ENCODE measurements at regions not wholly inside any gene's neighbourhood (a gene's known extent, or its start where the extent isn't known, plus 50 kb on each side); places are given as distances from the start of the nearest gene placed in this dataset.

DNA sequence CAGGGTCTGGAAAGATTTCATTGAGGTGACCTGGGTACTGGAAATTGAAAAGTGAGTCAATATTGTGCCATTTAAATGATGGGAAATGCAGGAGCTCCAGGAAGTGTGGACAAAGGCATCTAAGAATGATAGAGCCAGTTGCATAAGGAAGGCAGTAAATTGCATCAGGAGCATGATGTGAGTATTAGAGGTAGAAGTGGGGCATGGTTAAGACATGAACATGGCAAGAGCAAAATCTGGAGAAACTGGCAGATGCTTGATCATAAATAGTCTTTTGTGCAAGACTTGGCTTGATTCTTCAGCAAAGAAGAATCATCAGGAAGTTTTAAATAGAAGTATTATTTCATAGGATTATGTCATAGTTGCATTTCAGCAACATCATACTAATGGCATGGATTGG lies 157.4 kb upstream of the PUM3 start:
- intact Hi-C loops (cut with micrococcal nuclease) = no loop called here
- no peak overlapping the region for H3K4me3 Mint-ChIP-seq

DNA sequence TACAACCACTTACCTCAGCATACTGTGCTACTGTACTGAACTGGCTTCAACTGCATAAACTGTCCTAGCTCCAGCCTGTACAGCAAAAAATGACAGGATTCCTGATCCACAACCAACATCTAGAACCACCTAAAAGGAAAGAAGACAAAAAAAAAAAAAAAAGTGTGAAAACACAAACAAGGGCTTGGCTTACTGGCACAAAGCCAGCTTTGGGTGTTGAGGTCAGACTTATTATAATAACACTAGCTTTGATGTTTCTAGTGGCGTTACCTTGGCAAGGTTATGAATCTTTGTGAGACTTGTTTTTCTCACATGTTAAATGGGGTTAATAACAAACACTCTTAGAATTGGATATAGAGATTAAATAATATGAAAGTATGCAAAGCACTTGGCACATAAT lies 148.5 kb upstream of the PUM3 start:
- no peak overlapping the region for H3K27ac ChIP-seq (ENCODE audit: low read depth, low read length)
- H3K9me3 ChIP-seq (ENCODE audit: control insufficient read depth in 2 of 3, low read length in 3 of 3) = no peaks in the 10 kb centered on the region
- no peak overlapping the region for H3K4me3 ChIP-seq (ENCODE audit: low read length)
- ATAC-seq (no peak), DNase-seq (no peak)
- H3K4me3 Mint-ChIP-seq = no peak overlapping the region
- intact Hi-C loops (cut with micrococcal nuclease) = no loop called here
- peaks cover 0 to 4% (median 0%) of the 10 kb centered on the region in 11 donors for H3K9me3 Mint-ChIP-seq
- ChIA-PET CTCF (no interaction called here), POLR2A (interaction anchor here (0.6 kb wide), 1 partner anchor 12 kb away, joined by 3 read pairs; no protein-coding TSS in a partner anchor)
- no peak overlapping the region for H3K27ac Mint-ChIP-seq
- H3K36me3 Mint-ChIP-seq = no peaks in the 10 kb centered on the region
- no peaks in the 10 kb centered on the region for H3K4me1 ChIP-seq (ENCODE audit: control insufficient read depth in 2 of 2, insufficient read depth in 2 of 2, low read length in 2 of 2)
- no peaks in the 10 kb centered on the region for H3K36me3 ChIP-seq (ENCODE audit: control insufficient read depth in 2 of 3, insufficient read depth in 3 of 3, low read length in 3 of 3)
- peaks cover 0 to 13% (median 0%) of the 10 kb centered on the region in 7 donors for H3K4me1 Mint-ChIP-seq
- H3K27me3 ChIP-seq (ENCODE audit: control insufficient read depth in 2 of 2, insufficient read depth in 2 of 2, low read length in 2 of 2) = no peaks in the 10 kb centered on the region
- peaks cover 0 to 19% (median 11%) of the 10 kb centered on the region in 5 donors for H3K27me3 Mint-ChIP-seq

More for the DNA sequence above, 157.4 kb upstream of the PUM3 start:
- ChIA-PET POLR2A (no interaction called here), CTCF (no interaction called here)
- Mint-ChIP-seq H3K36me3 (peaks cover 0 to 5% (median 0%) of the 10 kb centered on the region in 5 donors), H3K27ac (no peak overlapping the region), H3K27me3 (peaks cover 0 to 26% (median 14%) of the 10 kb centered on the region in 5 donors), H3K9me3 (peaks cover 0 to 12% (median 2%) of the 10 kb centered on the region in 11 donors), H3K4me1 (no peaks in the 10 kb centered on the region)
- Histone ChIP-seq H3K36me3 (ENCODE audit: control insufficient read depth in 2 of 3, insufficient read depth in 3 of 3, low read length in 3 of 3) (no peaks in the 10 kb centered on the region), H3K9me3 (ENCODE audit: control insufficient read depth in 2 of 3, low read length in 3 of 3) (no peaks in the 10 kb centered on the region), H3K27ac (ENCODE audit: low read depth, low read length) (no peak overlapping the region), H3K4me3 (ENCODE audit: low read length) (no peak overlapping the region), H3K4me1 (ENCODE audit: control insufficient read depth in 2 of 2, insufficient read depth in 2 of 2, low read length in 2 of 2) (no peaks in the 10 kb centered on the region), H3K27me3 (ENCODE audit: control insufficient read depth in 2 of 2, insufficient read depth in 2 of 2, low read length in 2 of 2) (no peaks in the 10 kb centered on the region)
- ATAC-seq = no peak
- no peak for DNase-seq

DNA sequence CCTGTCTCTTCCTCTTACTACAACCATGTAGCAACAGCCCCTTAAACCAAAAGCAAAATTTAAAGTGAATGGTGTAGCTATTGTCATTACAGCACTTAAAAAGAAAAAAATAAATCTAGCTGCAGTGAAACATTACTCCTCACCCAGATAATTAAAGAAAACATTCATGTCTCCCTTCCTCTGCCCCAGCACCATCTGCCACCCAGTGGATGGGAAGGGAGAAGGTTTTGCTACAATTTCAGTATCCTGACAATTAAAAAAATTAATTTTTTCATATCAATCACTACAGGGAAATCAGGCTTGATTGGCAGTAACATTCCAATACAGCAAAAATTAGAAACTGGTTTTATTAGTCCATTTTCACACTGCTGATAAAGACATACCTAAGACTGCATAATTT lies 147.4 kb upstream of the PUM3 start:
- intact Hi-C loops (cut with micrococcal nuclease) = no loop called here
- POLR2A ChIA-PET = no interaction called here
- H3K4me1 Mint-ChIP-seq = peaks cover 0 to 13% (median 0%) of the 10 kb centered on the region in 7 donors
- H3K9me3 Mint-ChIP-seq = peaks cover 0 to 1% (median 0%) of the 10 kb centered on the region in 11 donors
- no peaks in the 10 kb centered on the region for H3K4me1 ChIP-seq (ENCODE audit: control insufficient read depth in 2 of 2, insufficient read depth in 2 of 2, low read length in 2 of 2)
- H3K27me3 ChIP-seq (ENCODE audit: control insufficient read depth in 2 of 2, insufficient read depth in 2 of 2, low read length in 2 of 2) = no peaks in the 10 kb centered on the region
- H3K27me3 Mint-ChIP-seq = peaks cover 0 to 26% (median 20%) of the 10 kb centered on the region in 5 donors
- H3K36me3 Mint-ChIP-seq = no peaks in the 10 kb centered on the region
- CTCF ChIA-PET = no interaction called here
- no peak overlapping the region for H3K27ac Mint-ChIP-seq
- H3K9me3 ChIP-seq (ENCODE audit: control insufficient read depth in 2 of 3, low read length in 3 of 3) = no peaks in the 10 kb centered on the region
- H3K4me3 Mint-ChIP-seq = no peak overlapping the region
- no peaks in the 10 kb centered on the region for H3K36me3 ChIP-seq (ENCODE audit: control insufficient read depth in 2 of 3, insufficient read depth in 3 of 3, low read length in 3 of 3)
- no peak overlapping the region for H3K27ac ChIP-seq (ENCODE audit: low read depth, low read length)
- ATAC-seq (no peak), DNase-seq (no peak)
- H3K4me3 ChIP-seq (ENCODE audit: low read length) = no peak overlapping the region

DNA sequence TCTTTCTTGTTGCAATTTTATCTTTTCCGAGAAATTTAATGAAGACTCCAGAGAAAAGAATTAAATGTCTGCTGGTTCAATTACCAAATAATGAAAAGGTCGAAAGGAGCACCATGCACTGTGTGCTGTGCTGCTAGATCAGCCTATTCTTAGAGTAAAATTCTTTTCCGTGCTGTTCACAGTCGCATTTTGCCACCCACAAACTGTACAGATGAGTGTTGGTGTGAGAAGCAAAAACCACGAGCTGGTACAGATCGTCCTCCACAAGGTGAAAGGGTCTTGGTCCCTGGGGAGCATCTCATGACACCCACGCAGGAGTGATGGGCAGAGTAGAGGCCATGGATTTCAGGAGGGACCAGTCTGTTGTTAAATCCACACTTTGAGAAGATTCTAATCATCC lies 143.8 kb upstream of the PUM3 start:
- CTCF ChIA-PET = no interaction called here

DNA sequence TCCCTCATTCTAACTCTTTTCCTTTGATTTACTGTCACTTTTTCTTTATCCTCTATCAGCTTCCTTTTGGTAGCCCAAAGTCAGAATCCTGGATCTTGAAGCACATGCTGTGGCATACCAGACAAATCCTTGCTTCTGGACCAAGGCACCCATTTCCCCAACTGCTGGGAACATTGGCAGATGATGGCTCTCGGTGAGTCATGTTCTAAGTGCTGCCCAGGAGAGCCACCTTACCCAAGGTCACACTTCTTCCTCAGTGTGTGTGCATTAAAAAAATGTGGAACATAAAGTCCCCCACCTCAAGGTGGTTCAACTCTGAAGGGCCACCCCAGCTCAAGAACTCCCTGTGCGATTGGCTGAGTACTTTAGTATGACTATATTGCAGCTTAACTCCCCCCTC lies 141.4 kb upstream of the PUM3 start:
- Mint-ChIP-seq H3K27ac (no peak overlapping the region), H3K4me3 (no peak overlapping the region), H3K27me3 (peaks cover 1 to 32% (median 18%) of the 10 kb centered on the region in 5 donors), H3K36me3 (no peaks in the 10 kb centered on the region), H3K4me1 (peaks cover 0 to 9% (median 0%) of the 10 kb centered on the region in 7 donors), H3K9me3 (no peaks in the 10 kb centered on the region)
- no peaks in the 10 kb centered on the region for H3K4me1 ChIP-seq (ENCODE audit: control insufficient read depth in 2 of 2, insufficient read depth in 2 of 2, low read length in 2 of 2)
- no peak overlapping the region for H3K4me3 ChIP-seq (ENCODE audit: low read length)
- H3K27me3 ChIP-seq (ENCODE audit: control insufficient read depth in 2 of 2, insufficient read depth in 2 of 2, low read length in 2 of 2) = no peaks in the 10 kb centered on the region
- no peaks in the 10 kb centered on the region for H3K36me3 ChIP-seq (ENCODE audit: control insufficient read depth in 2 of 3, insufficient read depth in 3 of 3, low read length in 3 of 3)
- no peak for ATAC-seq
- no peaks in the 10 kb centered on the region for H3K9me3 ChIP-seq (ENCODE audit: control insufficient read depth in 2 of 3, low read length in 3 of 3)
- intact Hi-C loops (cut with micrococcal nuclease) = no loop called here
- POLR2A ChIA-PET = no interaction called here
- no peak for DNase-seq
- H3K27ac ChIP-seq (ENCODE audit: low read depth, low read length) = no peak overlapping the region
- CTCF ChIA-PET = no interaction called here

More for the DNA sequence above, 143.8 kb upstream of the PUM3 start:
- no peak overlapping the region for H3K4me3 ChIP-seq (ENCODE audit: low read length)
- H3K27ac ChIP-seq (ENCODE audit: low read depth, low read length) = no peak overlapping the region
- ATAC-seq (no peak), DNase-seq (no peak)
- intact Hi-C loops (cut with micrococcal nuclease) = no loop called here
- Mint-ChIP-seq H3K27me3 (peaks cover 1 to 35% (median 23%) of the 10 kb centered on the region in 5 donors), H3K9me3 (no peaks in the 10 kb centered on the region), H3K4me1 (peaks cover 0 to 13% (median 0%) of the 10 kb centered on the region in 7 donors), H3K4me3 (no peak overlapping the region), H3K36me3 (no peaks in the 10 kb centered on the region), H3K27ac (no peak overlapping the region)
- H3K27me3 ChIP-seq (ENCODE audit: control insufficient read depth in 2 of 2, insufficient read depth in 2 of 2, low read length in 2 of 2) = no peaks in the 10 kb centered on the region
- H3K36me3 ChIP-seq (ENCODE audit: control insufficient read depth in 2 of 3, insufficient read depth in 3 of 3, low read length in 3 of 3) = no peaks in the 10 kb centered on the region
- POLR2A ChIA-PET = no interaction called here
- no peaks in the 10 kb centered on the region for H3K9me3 ChIP-seq (ENCODE audit: control insufficient read depth in 2 of 3, low read length in 3 of 3)
- H3K4me1 ChIP-seq (ENCODE audit: control insufficient read depth in 2 of 2, insufficient read depth in 2 of 2, low read length in 2 of 2) = no peaks in the 10 kb centered on the region

DNA sequence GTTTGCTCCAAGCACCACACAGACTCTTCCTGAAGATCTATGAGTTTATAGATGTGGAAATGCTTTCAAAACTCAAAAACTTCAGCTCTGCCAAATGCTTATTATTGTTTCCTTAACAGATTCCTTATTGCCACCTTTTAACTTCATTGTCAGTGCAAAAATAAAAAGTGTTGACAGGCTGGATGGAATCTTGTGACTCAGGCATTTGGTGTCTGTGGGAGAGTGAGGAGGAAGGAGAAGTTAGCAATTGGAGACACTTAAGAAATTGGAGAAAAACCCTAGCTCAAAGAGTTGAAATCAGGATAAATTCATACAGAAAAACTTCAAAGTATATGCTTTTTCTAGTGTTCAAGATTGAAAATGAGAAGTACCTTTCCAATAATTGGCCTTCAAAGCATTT lies 140.6 kb upstream of the PUM3 start:
- ChIA-PET POLR2A (no interaction called here), CTCF (no interaction called here)
- Mint-ChIP-seq H3K27me3 (peaks cover 1 to 34% (median 18%) of the 10 kb centered on the region in 5 donors), H3K4me1 (peaks cover 0 to 1% (median 0%) of the 10 kb centered on the region in 7 donors), H3K27ac (no peak overlapping the region), H3K4me3 (no peak overlapping the region), H3K9me3 (no peaks in the 10 kb centered on the region), H3K36me3 (no peaks in the 10 kb centered on the region)
- H3K27me3 ChIP-seq (ENCODE audit: control insufficient read depth in 2 of 2, insufficient read depth in 2 of 2, low read length in 2 of 2) = no peaks in the 10 kb centered on the region
- H3K4me3 ChIP-seq (ENCODE audit: low read length) = no peak overlapping the region
- no peak overlapping the region for H3K27ac ChIP-seq (ENCODE audit: low read depth, low read length)
- H3K36me3 ChIP-seq (ENCODE audit: control insufficient read depth in 2 of 3, insufficient read depth in 3 of 3, low read length in 3 of 3) = no peaks in the 10 kb centered on the region
- no peaks in the 10 kb centered on the region for H3K9me3 ChIP-seq (ENCODE audit: control insufficient read depth in 2 of 3, low read length in 3 of 3)
- DNase-seq = no peak
- no peak for ATAC-seq
- H3K4me1 ChIP-seq (ENCODE audit: control insufficient read depth in 2 of 2, insufficient read depth in 2 of 2, low read length in 2 of 2) = no peaks in the 10 kb centered on the region
- intact Hi-C loops (cut with micrococcal nuclease) = no loop called here

DNA sequence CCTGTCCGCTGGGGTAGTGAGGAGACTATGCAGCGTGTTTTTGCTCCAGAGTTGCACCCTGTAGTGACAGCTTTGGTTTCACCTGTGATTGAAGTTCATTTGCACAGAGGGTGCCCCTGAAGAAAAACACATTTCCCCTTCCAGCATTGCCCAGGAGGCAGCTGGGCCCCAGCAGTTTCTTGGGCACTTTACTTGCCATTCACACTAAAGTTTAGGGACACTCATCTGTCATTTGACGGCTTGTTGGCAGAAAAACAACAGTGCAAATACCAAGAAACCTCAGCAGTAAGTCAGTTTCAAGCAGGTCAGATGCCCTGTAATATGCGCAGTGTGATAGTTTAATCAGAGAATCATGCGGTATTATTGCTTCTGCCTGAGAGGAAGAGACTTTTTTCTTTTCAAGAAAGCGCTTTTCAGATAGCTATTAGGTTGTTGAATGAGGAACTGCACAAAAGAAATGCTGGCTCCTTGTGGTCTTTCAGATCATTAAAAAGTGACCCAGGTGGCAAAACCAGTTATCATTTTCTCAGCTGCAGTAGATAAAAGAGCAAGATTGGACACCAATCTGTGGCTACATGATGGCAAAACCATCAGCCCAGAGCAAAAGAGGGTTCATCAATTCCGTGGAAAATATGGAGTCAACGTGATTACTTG lies 136.2 kb upstream of the PUM3 start:
- H3K4me1 ChIP-seq (ENCODE audit: control insufficient read depth in 2 of 2, insufficient read depth in 2 of 2, low read length in 2 of 2) = no peaks in the 10 kb centered on the region
- CTCF ChIA-PET = no interaction called here
- no peaks in the 10 kb centered on the region for H3K27me3 ChIP-seq (ENCODE audit: control insufficient read depth in 2 of 2, insufficient read depth in 2 of 2, low read length in 2 of 2)
- Mint-ChIP-seq H3K4me1 (no peaks in the 10 kb centered on the region), H3K27me3 (peaks cover 0 to 5% (median 1%) of the 10 kb centered on the region in 5 donors), H3K9me3 (peaks cover 0 to 4% (median 0%) of the 10 kb centered on the region in 11 donors), H3K4me3 (no peak overlapping the region), H3K27ac (no peak overlapping the region), H3K36me3 (no peaks in the 10 kb centered on the region)
- ATAC-seq = no peak
- no peak overlapping the region for H3K27ac ChIP-seq (ENCODE audit: low read depth, low read length)
- DNase-seq = no peak
- no peaks in the 10 kb centered on the region for H3K9me3 ChIP-seq (ENCODE audit: control insufficient read depth in 2 of 3, low read length in 3 of 3)
- no peak overlapping the region for H3K4me3 ChIP-seq (ENCODE audit: low read length)
- intact Hi-C loops (cut with micrococcal nuclease) = no loop called here
- H3K36me3 ChIP-seq (ENCODE audit: control insufficient read depth in 2 of 3, insufficient read depth in 3 of 3, low read length in 3 of 3) = no peaks in the 10 kb centered on the region
- POLR2A ChIA-PET = interaction anchor here (0.6 kb wide), 1 partner anchor 13 kb away, joined by 3 read pairs; no protein-coding TSS in a partner anchor

All from naive thymus-derived CD4-positive, alpha-beta T cell (primary cell).